ENCODE measurements at regions not wholly inside any gene's neighbourhood (a gene's known extent, or its start where the extent isn't known, plus 50 kb on each side); places are given as distances from the start of the nearest gene placed in this dataset.
"Not testable (repeated sequence)": the region's sequence is repeated elsewhere in the genome, so short reads cannot be mapped to it uniquely, and the experiment has no call there.

GRCh38 chr1:187733232-187733631 lies 904.5 kb downstream of the PLA2G4A start:
- DNase-seq (ENCODE audit: extremely low read depth, insufficient read length), result no peak
- Histone ChIP-seq H3K27me3 (replicated peaks; ENCODE audit: control insufficient read depth, insufficient read depth, low read length) (no peaks in the 10 kb centered on the region), H3K36me3 (ENCODE audit: control insufficient read depth, insufficient read depth, low read length) (no peaks in the 10 kb centered on the region), H3K4me3 (replicated peaks; ENCODE audit: low read depth, low read length) (no peak overlapping the region)
- TF ChIP-seq CTCF (IDR thresholded peaks at IDR 0.05; ENCODE audit: insufficient read depth, low read length, poor library complexity, severe bottlenecking), result no peak

DNA sequence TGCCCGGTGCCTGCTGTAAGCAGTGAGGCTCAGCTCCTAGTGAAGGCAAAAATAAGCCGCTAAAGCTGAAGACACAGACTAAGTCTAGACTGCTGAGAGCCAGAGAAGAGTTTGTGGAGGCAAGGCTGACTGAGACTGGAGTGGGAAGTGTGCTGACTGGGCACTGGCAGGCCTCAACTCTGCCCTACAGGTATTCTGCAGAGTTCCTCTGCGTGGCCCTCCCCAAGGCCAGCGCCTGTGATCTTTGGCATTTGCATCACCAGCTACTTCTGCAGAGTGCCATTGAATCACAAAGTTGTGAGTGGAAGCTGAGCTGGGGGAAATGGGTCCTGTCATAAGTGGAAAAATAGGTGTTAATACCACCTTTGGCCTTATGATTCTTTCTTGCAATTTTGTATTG lies 905.7 kb downstream of the PLA2G4A start:
- no peak for DNase-seq (ENCODE audit: extremely low read depth, insufficient read length)
- H3K36me3 ChIP-seq (ENCODE audit: control insufficient read depth, insufficient read depth, low read length), result no peaks in the 10 kb centered on the region
- no peak for TF ChIP-seq CTCF (IDR thresholded peaks at IDR 0.05; ENCODE audit: insufficient read depth, low read length, poor library complexity, severe bottlenecking)
- H3K27me3 ChIP-seq (replicated peaks; ENCODE audit: control insufficient read depth, insufficient read depth, low read length), result no peaks in the 10 kb centered on the region
- no peak overlapping the region for H3K4me3 ChIP-seq (replicated peaks; ENCODE audit: low read depth, low read length)

GRCh38 chr1:187744665-187745064 lies 915.9 kb downstream of the PLA2G4A start:
- Histone ChIP-seq H3K36me3 (ENCODE audit: control insufficient read depth, insufficient read depth, low read length) (no peaks in the 10 kb centered on the region), H3K27me3 (replicated peaks; ENCODE audit: control insufficient read depth, insufficient read depth, low read length) (no peaks in the 10 kb centered on the region), H3K4me3 (replicated peaks; ENCODE audit: low read depth, low read length) (no peak overlapping the region)
- no peak for TF ChIP-seq CTCF (IDR thresholded peaks at IDR 0.05; ENCODE audit: insufficient read depth, low read length, poor library complexity, severe bottlenecking)
- DNase-seq (ENCODE audit: extremely low read depth, insufficient read length), result peak; percentile 2

DNA sequence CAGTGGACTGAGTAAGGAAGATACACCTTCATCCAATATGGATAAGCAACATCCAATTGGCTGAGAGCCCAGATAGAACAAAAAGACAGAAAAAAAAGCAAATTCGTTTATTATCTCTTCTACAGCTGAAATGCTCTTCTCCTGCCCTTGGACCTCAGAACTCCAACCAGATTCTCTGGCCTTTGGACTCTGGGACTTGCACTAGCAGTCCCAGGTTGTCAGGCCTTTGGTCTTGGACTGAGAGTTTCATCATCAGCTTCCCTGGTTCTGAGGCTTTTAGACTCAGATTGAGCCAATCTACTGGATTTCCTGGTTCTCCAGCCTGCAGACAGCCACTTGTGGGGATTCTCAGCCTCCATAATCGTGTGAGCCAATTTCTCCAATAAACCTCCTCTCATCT lies 926.8 kb downstream of the PLA2G4A start:
- Histone ChIP-seq H3K27me3 (replicated peaks; ENCODE audit: control insufficient read depth, insufficient read depth, low read length) (no peaks in the 10 kb centered on the region), H3K36me3 (ENCODE audit: control insufficient read depth, insufficient read depth, low read length) (no peaks in the 10 kb centered on the region), H3K4me3 (replicated peaks; ENCODE audit: low read depth, low read length) (no peak overlapping the region)
- DNase-seq (ENCODE audit: extremely low read depth, insufficient read length), result no peak
- no peak for TF ChIP-seq CTCF (IDR thresholded peaks at IDR 0.05; ENCODE audit: insufficient read depth, low read length, poor library complexity, severe bottlenecking)

DNA sequence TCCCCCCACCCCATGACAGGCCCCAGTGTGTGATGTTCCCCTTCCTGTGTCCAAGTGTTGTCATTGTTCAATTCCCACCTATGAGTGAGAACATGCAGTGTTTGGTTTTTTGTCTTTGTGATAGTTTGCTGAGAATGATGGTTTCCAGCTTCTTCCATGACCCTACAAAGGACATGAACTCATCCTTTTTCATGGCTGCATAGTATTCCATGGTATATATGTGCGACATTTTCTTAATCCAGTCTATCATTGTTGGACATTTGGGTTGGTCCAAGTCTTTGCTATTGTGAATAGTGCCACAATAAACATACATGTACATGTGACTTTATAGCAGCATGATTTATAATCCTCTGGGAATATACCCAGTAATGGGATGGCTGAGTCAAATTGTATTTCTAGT lies 927.9 kb downstream of the PLA2G4A start:
- not testable (repeated sequence) for H3K27me3 ChIP-seq (replicated peaks; ENCODE audit: control insufficient read depth, insufficient read depth, low read length); H3K36me3 ChIP-seq (ENCODE audit: control insufficient read depth, insufficient read depth, low read length); H3K4me3 ChIP-seq (replicated peaks; ENCODE audit: low read depth, low read length); DNase-seq (ENCODE audit: extremely low read depth, insufficient read length)

- Histone ChIP-seq H3K4me3 (replicated peaks; ENCODE audit: low read depth, low read length) (no peak overlapping the region), H3K36me3 (ENCODE audit: control insufficient read depth, insufficient read depth, low read length) (no peaks in the 10 kb centered on the region), H3K27me3 (replicated peaks; ENCODE audit: control insufficient read depth, insufficient read depth, low read length) (no peaks in the 10 kb centered on the region)
- DNase-seq (ENCODE audit: extremely low read depth, insufficient read length), result no peak
- no peak for TF ChIP-seq CTCF (IDR thresholded peaks at IDR 0.05; ENCODE audit: insufficient read depth, low read length, poor library complexity, severe bottlenecking)
These were observed 931.1 kb downstream of the PLA2G4A start for GRCh38 chr1:187759825-187760333.

Data from GM06990 (cell line).